GM19397 (cell line): ENCODE measurements at regions not wholly inside any gene's neighbourhood (a gene's known extent, or its start where the extent isn't known, plus 50 kb on each side); places are given as distances from the start of the nearest gene placed in this dataset.

ENCODE experiments used
- ATAC-seq: cut with Tn5 transposase; IDR thresholded peaks from one replicate; pipeline ENCODE4 v1.9.1; 2021; ENCODE audit warnings: mild to moderate bottlenecking, moderate library complexity; ENCODE audit not compliant: unreplicated experiment

- ATAC-seq = no peak
Observed at GRCh38 chr4:159723341-159724048, 620.6 kb downstream of the RAPGEF2 start.

GRCh38 chr4:159725571-159725970 lies 622.7 kb downstream of the RAPGEF2 start:
- ATAC-seq = no peak

- ATAC-seq = no peak
Observed at GRCh38 chr4:159735281-159736207, 632.7 kb downstream of the RAPGEF2 start.

GRCh38 chr4:159736411-159736810 lies 633.5 kb downstream of the RAPGEF2 start:
- ATAC-seq = no peak

GRCh38 chr4:159743971-159744370 lies 641.1 kb downstream of the RAPGEF2 start:
- no peak for ATAC-seq

- no peak for ATAC-seq
Observed at GRCh38 chr4:159747983-159748382, 645.1 kb downstream of the RAPGEF2 start.

GRCh38 chr4:159748834-159749444 lies 646.1 kb downstream of the RAPGEF2 start:
- ATAC-seq = no peak

- no peak for ATAC-seq
Observed at GRCh38 chr4:159757499-159757898, 654.6 kb downstream of the RAPGEF2 start.

GRCh38 chr4:159758061-159758460 lies 655.2 kb downstream of the RAPGEF2 start:
- ATAC-seq = no peak

- ATAC-seq = no peak
Observed at GRCh38 chr4:159762672-159763071, 659.8 kb downstream of the RAPGEF2 start.

GRCh38 chr4:159764343-159764952 lies 661.6 kb downstream of the RAPGEF2 start:
- ATAC-seq = peak; percentile 79

- no peak for ATAC-seq
Observed at GRCh38 chr4:159765382-159765781, 662.5 kb downstream of the RAPGEF2 start.

GRCh38 chr4:159766241-159766640 lies 663.4 kb downstream of the RAPGEF2 start:
- ATAC-seq = no peak

GRCh38 chr4:159767406-159767805 lies 664.5 kb downstream of the RAPGEF2 start:
- ATAC-seq = no peak

GRCh38 chr4:159768016-159768415 lies 665.1 kb downstream of the RAPGEF2 start:
- ATAC-seq = no peak

- ATAC-seq = no peak
Observed at GRCh38 chr4:159770401-159770800, 667.5 kb downstream of the RAPGEF2 start.

- no peak for ATAC-seq
Observed at GRCh38 chr4:159770969-159771368, 668.1 kb downstream of the RAPGEF2 start.

- no peak for ATAC-seq
Observed at GRCh38 chr4:159776961-159777360, 674.1 kb downstream of the RAPGEF2 start.

GRCh38 chr4:159777689-159778088 lies 674.8 kb downstream of the RAPGEF2 start:
- no peak for ATAC-seq

- ATAC-seq = no peak
Observed at GRCh38 chr4:159778298-159778697, 675.4 kb downstream of the RAPGEF2 start.

- no peak for ATAC-seq
Observed at GRCh38 chr4:159779716-159780115, 676.8 kb downstream of the RAPGEF2 start.
